ENCODE measurements at regions not wholly inside any gene's neighbourhood (a gene's known extent, or its start where the extent isn't known, plus 50 kb on each side); places are given as distances from the start of the nearest gene placed in this dataset. TPM values are rescaled to one million over a fixed set of nuclear protein-coding genes. Genes with fewer than 3 reads are reported as not detected.

Small RNA genes in the stretch of these regions (small RNA-seq; reads per million reads assigned to genes)
- not detected for gene AL160290.3
